Islet precursor cell (in vitro differentiated cells): ENCODE measurements at regions not wholly inside any gene's neighbourhood (a gene's known extent, or its start where the extent isn't known, plus 50 kb on each side); places are given as distances from the start of the nearest gene placed in this dataset.

Source experiments
- DNase-seq: peaks from one replicate; pipeline ENCODE4 v3.0.0-alpha.2; 2018

DNA sequence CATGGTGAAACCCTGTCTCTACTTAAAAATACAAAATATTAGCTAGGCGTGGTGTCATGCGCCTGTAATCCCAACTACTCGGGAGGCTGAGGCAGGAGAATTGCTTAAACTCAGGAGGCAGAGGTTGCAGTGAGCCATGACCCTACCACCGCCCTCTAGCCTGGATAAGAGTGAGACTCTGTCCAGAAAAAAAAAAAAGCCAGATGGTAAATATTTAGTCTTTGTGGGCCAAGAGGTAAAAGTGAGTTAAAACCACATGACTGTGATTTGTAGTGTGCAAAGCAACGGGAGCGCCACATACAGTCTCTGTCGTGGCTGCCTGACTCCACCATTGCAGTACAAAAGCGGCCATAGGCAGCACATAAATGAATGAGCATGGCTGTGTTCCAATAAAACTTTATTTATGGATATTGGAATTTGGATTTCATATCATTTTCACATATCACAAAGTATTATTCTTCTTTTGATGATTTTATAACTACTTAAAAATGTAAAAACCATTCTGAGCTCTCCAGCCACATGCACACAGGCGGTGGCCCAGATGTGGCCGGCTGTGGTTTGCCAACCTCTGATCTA, 51.8 kb upstream of the CASZ1 start:
- no peak for DNase-seq

DNA sequence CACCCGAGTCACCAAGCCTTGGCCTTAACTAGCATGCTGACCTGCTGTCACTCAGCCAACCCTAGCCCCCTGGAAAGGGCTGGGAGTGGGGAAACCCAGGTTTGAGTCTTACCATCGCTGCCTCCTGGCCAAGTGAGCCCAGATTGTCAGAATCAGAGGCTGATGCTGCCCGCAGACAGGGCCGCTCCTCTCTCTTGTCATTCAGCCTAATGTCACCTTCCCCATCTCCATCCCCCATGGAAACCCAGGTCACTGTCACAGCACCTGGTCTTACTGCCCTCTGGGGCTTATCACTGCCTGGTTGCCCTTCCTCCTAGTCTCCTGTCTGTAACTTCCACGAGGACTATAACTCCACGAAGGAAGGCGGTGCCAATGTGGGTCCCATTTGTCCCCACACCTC, 53.6 kb upstream of the CASZ1 start:
- DNase-seq = no peak

DNA sequence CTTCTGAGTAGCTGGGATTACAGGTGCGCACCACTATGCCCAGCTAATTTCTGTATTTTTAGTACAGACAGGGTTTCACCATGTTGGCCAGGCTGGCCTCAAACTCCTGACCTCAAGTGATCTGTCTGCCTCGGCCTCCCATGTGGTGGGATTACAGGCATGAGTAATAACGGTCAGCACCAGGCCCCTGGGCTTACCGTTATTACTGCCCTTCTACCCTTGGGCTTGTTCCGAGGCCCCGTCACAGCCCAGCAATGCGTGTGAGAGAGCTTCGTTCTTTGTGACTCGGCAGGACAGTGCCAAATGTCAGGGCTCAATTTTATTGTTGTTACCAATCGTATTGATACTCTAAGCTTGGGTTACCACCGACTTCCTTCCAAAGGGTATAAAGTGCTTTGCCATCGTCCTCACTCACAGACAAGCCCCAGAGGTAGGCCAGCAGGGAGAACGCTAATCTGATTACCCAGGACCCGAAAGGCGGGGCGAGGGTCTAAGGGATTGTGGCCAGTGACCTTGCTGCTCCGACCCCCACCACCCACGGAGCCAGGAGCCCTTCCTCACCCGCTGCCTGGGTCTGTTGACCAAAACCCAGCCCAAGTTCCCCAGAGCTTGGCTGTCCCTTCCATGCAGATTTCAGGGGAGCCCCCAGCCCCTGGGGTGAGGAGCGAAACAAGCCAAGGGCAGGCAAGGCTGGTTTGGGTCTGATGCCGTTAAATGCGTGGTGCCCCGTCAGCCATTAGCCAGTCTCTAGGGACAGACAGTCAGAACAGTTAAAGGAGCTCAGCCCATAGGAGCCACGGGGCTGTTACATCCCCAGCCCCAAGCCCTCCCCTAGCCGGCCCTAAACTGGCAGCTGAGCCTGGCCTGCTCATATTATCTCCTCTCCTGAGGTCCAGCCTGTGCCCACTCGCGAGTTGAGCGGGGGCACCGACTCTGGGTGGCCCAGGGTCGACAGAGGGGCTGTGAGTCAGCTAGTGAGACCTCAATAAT, 54.9 kb upstream of the CASZ1 start:
- DNase-seq = no peak

DNA sequence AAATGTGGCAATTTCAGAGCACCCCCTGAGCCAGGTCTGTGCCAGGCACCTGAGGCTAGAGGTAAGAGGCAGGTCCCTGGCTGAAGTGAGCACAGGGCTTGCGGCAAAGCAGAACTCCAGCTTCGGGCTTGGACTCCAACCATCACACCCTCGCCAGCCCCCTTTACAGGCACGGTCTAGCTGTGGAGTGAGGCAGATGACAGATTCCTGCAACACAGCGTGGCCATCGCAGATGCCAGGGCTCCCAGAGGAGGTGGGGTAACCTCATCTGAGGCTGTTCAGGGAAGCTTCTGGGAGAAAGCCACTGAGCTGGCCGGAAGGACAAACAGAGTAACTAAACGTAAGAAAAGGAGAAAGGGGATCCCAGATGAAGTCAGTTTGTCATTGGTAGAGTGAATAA, 55.6 kb upstream of the CASZ1 start:
- DNase-seq = no peak

DNA sequence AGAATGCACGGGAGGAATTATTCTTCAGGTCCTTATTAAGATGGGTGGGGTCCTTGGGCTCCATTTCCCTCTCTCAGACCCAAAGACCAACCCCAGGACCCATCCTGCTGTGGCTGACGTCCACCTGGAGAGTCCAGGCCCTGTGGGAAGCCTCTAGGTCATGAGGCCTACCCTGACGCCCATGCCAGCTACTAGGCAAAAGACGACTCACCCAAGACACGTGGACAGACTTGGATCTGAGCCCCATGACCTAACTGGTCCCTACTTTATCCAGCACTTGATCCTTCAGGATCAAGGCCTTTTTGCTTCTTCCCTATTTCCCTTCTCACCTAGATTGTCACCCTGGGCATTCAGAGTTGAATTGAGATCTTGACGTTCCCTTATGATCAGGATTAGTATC, 56.0 kb upstream of the CASZ1 start:
- no peak for DNase-seq

- DNase-seq = no peak
These were observed 56.6 kb upstream of the CASZ1 start for GRCh38 chr1:10852998-10853520.

DNA sequence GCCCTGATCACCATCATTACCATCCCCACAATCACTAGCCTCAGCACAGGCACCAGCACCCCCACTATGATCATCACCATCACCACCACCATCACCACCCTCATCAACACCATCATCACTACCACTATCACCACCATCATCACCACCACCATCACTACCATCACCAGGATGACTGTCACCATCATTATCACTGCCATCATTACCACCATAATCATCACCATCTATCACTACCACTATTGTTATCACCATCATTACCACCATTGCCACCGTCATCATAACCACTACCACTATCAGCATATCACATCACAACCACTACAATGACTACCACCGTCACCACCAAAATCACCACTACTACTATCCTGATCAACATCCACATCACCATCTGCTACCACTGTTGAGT, 57.3 kb upstream of the CASZ1 start:
- DNase-seq = no peak

DNA sequence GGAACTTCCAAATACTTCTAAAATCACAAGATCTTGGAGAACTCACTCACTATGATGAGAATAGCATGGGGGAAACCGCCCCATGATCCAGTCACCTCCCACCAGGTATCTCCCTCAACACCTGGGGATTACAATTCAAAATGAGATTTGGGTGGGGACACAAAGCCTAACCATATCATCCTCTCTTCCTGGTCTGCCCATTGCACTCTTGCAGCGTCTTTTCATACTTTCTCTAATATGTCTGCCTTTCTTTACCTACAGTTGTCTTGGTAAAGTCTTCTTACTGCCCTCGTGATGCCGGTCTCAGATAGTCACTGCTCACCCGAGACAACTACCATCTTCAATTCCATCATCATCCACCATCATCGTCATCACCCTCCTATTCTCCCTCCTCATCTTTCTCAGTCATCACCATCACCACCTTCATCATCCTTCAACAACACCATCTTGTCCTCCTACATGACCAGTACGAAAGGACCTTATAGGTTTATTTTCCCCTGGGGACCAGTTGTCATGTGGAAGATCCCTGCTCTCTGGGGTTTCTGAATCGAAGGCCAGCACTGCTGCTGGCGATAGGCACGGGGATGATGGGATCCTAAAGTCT, 58.5 kb upstream of the CASZ1 start:
- no peak for DNase-seq

- no peak for DNase-seq
These were observed 59.8 kb upstream of the CASZ1 start for GRCh38 chr1:10856176-10856683.

- DNase-seq = no peak
These were observed 60.6 kb upstream of the CASZ1 start for GRCh38 chr1:10856863-10857598.

DNA sequence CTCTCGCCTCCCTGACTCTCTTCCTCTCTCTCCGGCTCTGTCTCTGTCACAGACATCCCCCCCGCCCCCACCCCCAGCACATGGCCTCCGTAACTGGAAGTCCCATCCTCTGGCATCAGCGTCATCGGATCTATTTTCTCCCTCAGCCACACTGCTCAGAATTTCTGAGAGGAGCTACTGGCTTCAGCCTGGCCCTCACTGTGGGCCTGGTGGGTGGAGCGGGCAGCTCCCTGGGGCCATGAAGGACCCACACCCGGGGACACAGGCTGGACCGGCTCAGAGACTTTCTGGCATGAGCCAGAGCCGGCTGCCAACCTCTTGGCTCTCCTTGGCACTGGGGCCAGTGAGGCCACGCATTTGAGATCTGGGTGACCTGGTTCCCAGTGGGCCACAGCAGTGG, 61.2 kb upstream of the CASZ1 start:
- no peak for DNase-seq

DNA sequence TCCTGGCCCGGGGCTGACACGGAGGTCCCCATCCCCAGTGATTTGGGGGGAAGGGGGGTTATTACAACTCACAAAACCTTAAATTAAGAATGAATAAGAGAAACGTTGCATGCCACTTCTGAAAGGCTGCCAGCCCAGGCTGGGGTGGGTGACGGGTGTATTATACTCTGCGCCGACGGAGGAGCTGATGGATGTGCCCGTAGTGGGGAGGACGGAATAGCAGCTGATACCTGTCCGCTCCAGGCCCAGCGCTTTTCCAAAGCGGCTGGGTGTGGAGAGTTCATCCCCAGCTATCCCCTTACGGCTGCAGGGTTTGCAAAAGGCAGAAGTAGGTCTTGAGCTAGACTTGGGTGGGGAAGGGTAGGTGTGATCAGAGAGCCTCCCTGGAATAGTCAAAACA, 63.8 kb upstream of the CASZ1 start:
- no peak for DNase-seq

- DNase-seq = no peak
These were observed 64.2 kb upstream of the CASZ1 start for GRCh38 chr1:10860682-10861081.

DNA sequence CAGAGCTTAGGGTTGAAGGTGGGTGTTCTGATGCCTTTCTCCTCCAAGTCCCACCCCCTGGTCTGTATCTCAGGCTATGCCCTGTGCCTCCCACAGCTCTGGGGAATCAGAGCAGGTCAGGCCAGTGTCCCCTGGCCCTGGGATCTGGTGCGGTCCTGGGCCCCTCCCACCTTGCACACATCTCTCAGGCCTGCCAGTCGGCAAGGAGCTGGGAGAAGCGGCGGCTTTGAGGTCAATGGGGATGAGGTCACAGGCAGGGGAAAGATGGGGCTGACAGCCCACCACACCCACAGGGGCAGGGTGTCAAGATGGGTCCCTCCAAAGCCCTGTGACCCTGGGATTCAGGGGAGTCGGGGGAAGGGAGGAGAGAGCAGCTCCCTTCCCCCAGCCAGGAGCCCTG, 65.4 kb upstream of the CASZ1 start:
- no peak for DNase-seq

GRCh38 chr1:10862743-10863335, 66.4 kb upstream of the CASZ1 start:
- DNase-seq = no peak

DNA sequence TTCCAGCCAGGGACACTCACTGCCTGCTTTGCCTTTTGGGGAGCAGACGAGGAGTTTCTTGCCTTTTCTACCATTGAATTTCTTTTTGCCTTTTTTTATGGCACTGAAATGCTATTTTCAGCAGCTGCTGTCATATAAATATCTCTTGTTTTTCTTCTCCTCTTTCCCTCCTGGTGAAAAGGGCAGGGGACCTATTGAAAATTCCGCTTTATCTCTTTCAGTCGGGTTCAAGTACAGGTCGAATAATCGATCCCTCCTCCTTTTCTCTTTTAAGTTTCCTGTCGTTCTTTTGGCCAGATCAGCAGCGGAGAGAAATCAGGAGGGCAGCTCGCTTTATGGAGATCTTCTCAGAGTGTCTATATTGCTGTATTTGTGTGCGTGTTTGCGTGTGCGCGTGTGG, 67.4 kb upstream of the CASZ1 start:
- DNase-seq = no peak

DNA sequence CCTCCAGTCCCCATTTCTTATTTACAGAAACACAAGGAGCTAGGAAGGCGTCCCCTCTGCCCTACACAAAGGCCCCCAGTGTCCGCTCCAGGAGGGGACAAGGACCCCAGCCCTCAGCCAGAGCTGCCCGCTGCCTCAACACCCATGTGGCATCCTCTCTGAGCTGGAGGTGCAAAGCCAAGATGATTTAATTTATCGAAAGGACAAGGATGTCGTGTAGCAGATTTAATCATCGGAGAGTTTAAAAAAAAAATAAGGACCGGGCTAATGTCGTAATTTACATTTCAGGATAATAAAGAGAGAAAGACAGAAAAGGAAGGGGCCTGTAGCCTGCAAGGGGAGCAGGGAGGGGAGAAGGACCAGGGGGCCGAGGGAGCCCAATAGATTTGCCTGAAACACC, 68.3 kb upstream of the CASZ1 start:
- no peak for DNase-seq

- DNase-seq = no peak
These were observed 69.3 kb upstream of the CASZ1 start for GRCh38 chr1:10865518-10866320.

- DNase-seq = peak; percentile 71
These were observed 70.1 kb upstream of the CASZ1 start for GRCh38 chr1:10866321-10867093.

DNA sequence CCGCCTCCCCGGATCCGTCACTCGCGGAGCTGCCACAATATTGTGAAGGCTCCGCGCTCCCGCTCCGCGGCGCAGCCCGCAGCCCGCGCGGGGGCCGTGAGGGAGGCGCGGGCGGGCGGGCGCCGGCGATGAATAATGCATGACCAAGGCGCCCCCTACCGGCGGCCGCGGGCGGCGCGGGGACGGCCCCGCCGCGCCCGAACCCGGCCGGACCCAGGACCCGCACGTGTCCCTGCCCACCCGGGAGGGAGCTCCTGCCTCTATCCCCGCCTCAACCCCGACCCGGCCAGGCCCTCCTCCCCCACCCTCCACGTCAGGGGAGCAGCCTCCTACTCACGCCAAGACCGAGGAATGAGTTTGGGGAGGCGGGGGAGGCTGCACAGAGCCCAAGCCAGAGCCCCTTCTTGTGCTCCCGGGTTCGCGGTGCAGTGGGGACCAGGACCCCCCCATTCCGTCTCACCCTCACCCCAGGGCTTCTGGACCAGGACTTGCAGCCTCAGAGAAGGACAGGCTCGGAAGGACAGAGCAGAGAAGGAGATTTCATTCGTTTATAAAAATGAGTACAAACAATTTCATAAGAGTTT, 70.8 kb upstream of the CASZ1 start:
- peak; percentile 79 for DNase-seq
